ENCODE measurements at regions not wholly inside any gene's neighbourhood (a gene's known extent, or its start where the extent isn't known, plus 50 kb on each side); places are given as distances from the start of the nearest gene placed in this dataset.

- no peak for DNase-seq
Observed at GRCh38 chr10:129331207-129331838, 135.7 kb upstream of the MGMT start.

GRCh38 chr10:129331839-129332220, 135.2 kb upstream of the MGMT start:
- no peak for DNase-seq

- no peak for DNase-seq
Observed at GRCh38 chr10:129332476-129332875, 134.6 kb upstream of the MGMT start.

GRCh38 chr10:129333706-129334105, 133.3 kb upstream of the MGMT start:
- DNase-seq, result no peak

GRCh38 chr10:129334266-129334665, 132.8 kb upstream of the MGMT start:
- no peak for DNase-seq

- no peak for DNase-seq
Observed at GRCh38 chr10:129335396-129335795, 131.6 kb upstream of the MGMT start.

GRCh38 chr10:129335942-129336341, 131.1 kb upstream of the MGMT start:
- DNase-seq, result no peak

- no peak for DNase-seq
Observed at GRCh38 chr10:129339191-129339590, 127.8 kb upstream of the MGMT start.

GRCh38 chr10:129339841-129340240, 127.2 kb upstream of the MGMT start:
- DNase-seq, result no peak

GRCh38 chr10:129341087-129341486, 126.0 kb upstream of the MGMT start:
- DNase-seq, result no peak

- DNase-seq, result no peak
Observed at GRCh38 chr10:129342385-129342784, 124.7 kb upstream of the MGMT start.

- no peak for DNase-seq
Observed at GRCh38 chr10:129343141-129343540, 123.9 kb upstream of the MGMT start.

- DNase-seq, result no peak
Observed at GRCh38 chr10:129344103-129344502, 122.9 kb upstream of the MGMT start.

- no peak for DNase-seq
Observed at GRCh38 chr10:129344731-129345355, 122.2 kb upstream of the MGMT start.

GRCh38 chr10:129345763-129346162, 121.3 kb upstream of the MGMT start:
- no peak for DNase-seq

- no peak for DNase-seq
Observed at GRCh38 chr10:129350690-129351089, 116.4 kb upstream of the MGMT start.

GRCh38 chr10:129353101-129353500, 113.9 kb upstream of the MGMT start:
- DNase-seq, result no peak

- DNase-seq, result no peak
Observed at GRCh38 chr10:129360046-129360445, 107.0 kb upstream of the MGMT start.

GRCh38 chr10:129361676-129362376, 105.2 kb upstream of the MGMT start:
- no peak for DNase-seq

GRCh38 chr10:129364949-129365348, 102.1 kb upstream of the MGMT start:
- DNase-seq, result no peak

- DNase-seq, result no peak
Observed at GRCh38 chr10:129365767-129366402, 101.2 kb upstream of the MGMT start.

- DNase-seq, result no peak
Observed at GRCh38 chr10:129366450-129366849, 100.6 kb upstream of the MGMT start.

GRCh38 chr10:129369566-129369965, 97.5 kb upstream of the MGMT start:
- no peak for DNase-seq

- DNase-seq, result no peak
Observed at GRCh38 chr10:129371541-129371940, 95.5 kb upstream of the MGMT start.
